Stimulated activated CD8-positive, alpha-beta memory T cell treated with anti-CD3 and anti-CD28 coated beads, Interleukin-4, amount 100 ng/mL, for 1 hour (primary cell): ENCODE measurements at regions not wholly inside any gene's neighbourhood (a gene's known extent, or its start where the extent isn't known, plus 50 kb on each side); places are given as distances from the start of the nearest gene placed in this dataset.

Source experiments
- DNase-seq, 2 donors: peaks; one replicate each; pipeline ENCODE4 v3.0.0-alpha.2; 2020; ENCODE audit warnings: low read depth in 2 of 2, low spot score in 1 of 2

GRCh38 chr12:75844049-75844770 lies 187.4 kb downstream of the PHLDA1 start:
- no peak for DNase-seq

DNA sequence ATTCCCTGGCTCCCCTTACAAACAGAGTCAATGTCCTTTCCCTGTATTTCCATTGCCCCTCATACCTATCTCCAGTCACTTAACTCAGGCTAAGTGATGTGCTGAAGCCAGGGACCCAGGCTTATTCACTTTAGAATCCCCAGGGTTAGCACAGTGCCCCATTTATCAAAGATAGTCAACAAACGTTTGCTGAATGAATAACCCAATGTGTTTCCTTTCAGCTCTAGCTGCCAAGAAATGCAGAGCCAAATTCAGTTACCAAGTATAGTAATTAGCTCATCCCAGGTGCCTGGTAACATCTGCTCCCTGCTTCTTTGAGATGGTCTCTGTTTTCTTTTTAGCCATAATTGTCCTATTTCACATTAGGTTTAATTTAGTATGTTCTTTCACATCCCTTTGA lies 189.5 kb downstream of the PHLDA1 start:
- DNase-seq = no peak

GRCh38 chr12:75840994-75841355 lies 190.6 kb downstream of the PHLDA1 start:
- no peak for DNase-seq

GRCh38 chr12:75838309-75838708 lies 193.3 kb downstream of the PHLDA1 start:
- DNase-seq = no peak

GRCh38 chr12:75837700-75838099 lies 193.9 kb downstream of the PHLDA1 start:
- DNase-seq = no peak

GRCh38 chr12:75836533-75836932 lies 195.0 kb downstream of the PHLDA1 start:
- no peak for DNase-seq

GRCh38 chr12:75834591-75834990 lies 197.0 kb downstream of the PHLDA1 start:
- no peak for DNase-seq

DNA sequence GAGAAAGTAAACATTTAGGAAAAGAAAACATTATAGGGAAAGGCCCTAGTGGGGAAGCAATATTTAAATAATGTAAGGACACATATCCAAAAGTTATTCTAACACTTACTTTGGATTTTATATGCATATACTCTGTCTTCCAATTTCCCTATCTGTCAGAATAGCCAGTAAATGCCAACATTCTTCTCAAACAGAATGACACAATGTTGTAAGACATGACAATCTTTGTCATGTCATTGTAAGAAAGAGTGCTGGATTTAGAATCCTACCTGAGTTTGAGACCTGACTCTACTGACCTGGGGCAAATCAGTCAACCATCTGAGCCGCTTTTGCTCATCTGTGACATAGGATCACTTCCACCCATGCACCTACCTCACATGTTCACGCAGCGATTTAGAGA lies 198.3 kb downstream of the PHLDA1 start:
- DNase-seq = no peak

DNA sequence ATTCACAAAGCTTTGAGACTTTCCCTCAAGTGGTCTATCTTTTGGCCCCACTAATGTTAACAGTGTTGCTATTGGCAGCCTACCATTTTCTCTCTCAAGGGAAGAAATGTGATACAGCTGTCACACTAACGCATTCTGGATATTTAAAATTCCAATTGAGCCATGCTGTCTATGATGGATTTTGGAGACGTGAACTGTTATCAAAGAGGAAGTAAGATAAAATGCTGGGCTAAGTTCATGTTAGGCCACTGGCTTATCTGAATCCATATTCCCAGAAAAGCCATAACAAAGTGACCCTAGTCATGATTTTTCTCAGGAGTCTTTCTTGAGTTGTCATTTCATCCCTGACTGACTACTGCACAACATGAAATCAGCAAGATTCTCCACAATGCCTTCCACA lies 200.2 kb downstream of the PHLDA1 start:
- no peak for DNase-seq

GRCh38 chr12:75827061-75827460 lies 204.5 kb downstream of the PHLDA1 start:
- no peak for DNase-seq

- DNase-seq = no peak
Observed at GRCh38 chr12:75825686-75826085, 205.9 kb downstream of the PHLDA1 start.

DNA sequence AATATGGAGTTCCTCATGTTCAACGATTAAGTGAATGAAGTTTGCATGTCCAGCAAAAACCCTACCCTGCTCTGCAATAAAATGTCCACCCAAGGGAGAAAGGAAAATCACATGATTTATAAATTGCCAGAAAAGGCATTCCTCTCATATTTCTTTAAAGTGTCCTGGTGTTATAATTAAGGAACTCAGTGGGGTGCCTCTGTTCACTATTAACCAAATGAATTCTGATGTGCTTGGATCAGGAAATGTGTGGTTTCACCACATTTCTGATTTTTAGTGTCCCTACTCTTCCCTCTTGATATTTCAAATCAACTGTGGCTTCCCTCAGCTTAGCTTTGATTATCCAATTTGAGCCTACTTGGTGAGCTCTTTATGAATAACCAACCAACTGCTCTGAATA lies 208.1 kb downstream of the PHLDA1 start:
- DNase-seq = no peak

DNA sequence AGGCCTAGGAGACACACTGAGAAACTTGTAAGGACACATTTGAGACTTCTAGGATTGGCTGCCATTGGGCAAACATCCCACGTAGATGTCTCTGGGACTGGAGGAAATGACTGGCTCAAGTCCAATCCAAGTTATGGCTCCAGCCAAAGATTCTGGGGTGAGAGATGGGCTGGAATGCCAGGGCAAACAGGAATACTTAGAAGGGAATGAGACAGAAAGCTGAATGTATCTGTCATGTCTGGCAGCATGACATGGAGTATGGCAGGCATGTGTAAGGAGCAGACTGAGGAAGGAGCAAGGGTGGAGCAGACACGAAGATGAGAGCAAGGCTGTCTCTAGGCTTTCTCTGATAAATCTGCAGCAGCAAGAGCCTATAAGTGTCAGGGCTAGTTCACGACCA lies 209.2 kb downstream of the PHLDA1 start:
- no peak for DNase-seq

DNA sequence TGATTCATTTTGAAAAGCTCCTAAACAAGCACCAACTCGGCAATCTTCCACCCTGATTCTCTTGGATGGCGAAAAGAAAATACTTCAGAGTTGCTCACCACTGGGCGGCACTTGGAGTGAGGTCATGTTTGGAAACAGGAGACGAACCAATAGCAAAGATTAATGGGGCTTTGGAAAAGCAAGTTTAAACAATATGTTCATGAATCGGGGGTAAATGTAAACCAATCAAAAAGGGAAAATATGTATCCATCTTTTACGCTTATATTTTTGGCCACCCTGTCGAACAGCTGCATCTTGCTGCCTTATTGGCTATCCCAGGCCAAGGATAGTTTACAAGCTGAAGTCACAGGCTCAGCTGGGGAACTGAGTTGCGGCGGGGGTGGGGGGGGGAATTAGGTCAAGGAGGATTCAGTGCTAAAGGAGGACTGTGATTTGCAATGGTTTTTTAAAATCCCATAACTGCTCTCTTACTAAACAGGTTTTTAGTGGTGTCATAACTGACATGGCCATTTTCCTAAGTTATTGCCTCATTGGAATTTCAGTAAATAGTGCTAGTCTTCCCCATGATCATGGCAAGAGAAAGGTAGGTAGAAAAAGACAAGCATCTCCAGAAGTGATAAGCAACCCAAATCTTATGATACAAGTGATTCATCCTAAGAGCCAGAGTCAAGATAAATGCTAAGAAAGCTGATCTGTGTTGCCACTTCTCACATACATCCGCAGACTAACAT lies 210.6 kb downstream of the PHLDA1 start:
- DNase-seq = no peak

GRCh38 chr12:75820071-75820470 lies 211.5 kb downstream of the PHLDA1 start:
- DNase-seq = no peak

DNA sequence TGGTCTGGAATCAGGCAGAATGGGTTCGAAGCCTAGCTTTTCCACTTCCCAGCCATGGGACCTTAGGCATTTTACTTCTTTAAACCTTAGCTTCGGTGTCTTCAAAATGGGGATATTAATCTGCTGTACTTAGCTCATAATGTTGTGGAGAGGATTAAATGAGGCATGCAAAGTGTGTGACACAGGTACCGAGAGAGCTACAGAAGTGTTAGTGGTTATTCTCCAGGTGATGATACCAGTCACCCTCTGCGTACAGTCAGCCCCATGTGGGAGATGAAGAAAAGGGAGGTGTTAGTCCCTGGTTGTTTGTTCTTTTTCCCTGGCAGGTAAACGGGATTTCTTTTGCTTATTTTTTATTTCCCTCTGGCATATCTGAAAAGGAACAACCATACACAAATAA lies 212.1 kb downstream of the PHLDA1 start:
- DNase-seq = no peak

GRCh38 chr12:75818863-75819262 lies 212.7 kb downstream of the PHLDA1 start:
- DNase-seq = no peak

DNA sequence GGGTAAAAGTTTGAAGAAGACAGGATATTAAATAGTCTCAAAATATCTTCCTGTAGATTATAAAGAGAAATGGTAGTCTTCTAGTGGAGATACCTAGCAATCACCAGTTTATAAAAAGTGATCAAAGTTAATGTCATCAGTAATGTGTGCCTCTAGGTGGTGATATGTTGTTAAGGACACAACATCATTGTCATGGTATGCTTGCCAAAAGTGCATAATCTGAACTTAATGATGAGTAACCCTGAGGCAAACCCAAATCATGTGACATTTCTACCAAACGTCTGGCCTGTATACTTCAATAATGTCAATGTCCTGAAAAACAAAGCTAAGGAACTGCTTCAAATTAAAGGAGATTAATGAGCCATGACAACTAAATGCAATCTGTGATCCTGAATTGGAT lies 214.7 kb downstream of the PHLDA1 start:
- DNase-seq = no peak

GRCh38 chr12:75815756-75816155 lies 215.8 kb downstream of the PHLDA1 start:
- DNase-seq = no peak

GRCh38 chr12:75814851-75815754 lies 216.5 kb downstream of the PHLDA1 start:
- DNase-seq = no peak

DNA sequence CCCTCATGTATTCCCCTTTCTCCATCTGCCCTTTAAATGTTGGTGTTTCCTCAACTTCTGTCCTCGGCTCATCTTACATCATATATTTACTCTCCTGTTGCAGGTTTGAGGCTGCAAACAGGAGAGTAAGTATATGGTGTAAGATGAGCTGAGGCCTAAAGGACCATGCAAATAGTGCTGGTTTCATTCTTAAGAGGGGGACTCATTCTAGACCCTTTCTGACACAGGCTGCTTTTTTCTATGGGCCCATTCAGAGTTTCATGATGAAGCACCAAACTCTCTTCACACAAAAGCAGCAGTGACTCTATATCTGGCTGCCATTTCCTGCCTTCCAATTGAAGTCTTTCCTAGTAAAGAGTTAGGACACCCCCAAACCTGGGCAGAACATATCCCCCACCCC lies 218.5 kb downstream of the PHLDA1 start:
- DNase-seq = no peak
